LNCAP (cell line): ENCODE measurements at regions not wholly inside any gene's neighbourhood (a gene's known extent, or its start where the extent isn't known, plus 50 kb on each side); places are given as distances from the start of the nearest gene placed in this dataset.

ENCODE experiments used
- CTCF ChIP-seq: fragments of 450-650 bp; IDR thresholded peaks from 2 replicates; pipeline ENCODE4 v1.5.1; 2017; ENCODE audit warnings: mild to moderate bottlenecking

GRCh38 chr3:144816323-144816722 is 844.7 kb downstream of the DIPK2A start:
- no peak for TF ChIP-seq CTCF

- no peak for TF ChIP-seq CTCF
Measured at GRCh38 chr3:144818973-144819372, 847.4 kb downstream of the DIPK2A start.

GRCh38 chr3:144820726-144821125 is 849.1 kb downstream of the DIPK2A start:
- TF ChIP-seq CTCF: no peak

- no peak for TF ChIP-seq CTCF
Measured at GRCh38 chr3:144821583-144821982, 850.0 kb downstream of the DIPK2A start.

GRCh38 chr3:144822671-144823070 is 851.0 kb downstream of the DIPK2A start:
- no peak for TF ChIP-seq CTCF

GRCh38 chr3:144831955-144832716 is 860.5 kb downstream of the DIPK2A start:
- no peak for TF ChIP-seq CTCF

GRCh38 chr3:144839991-144840390 is 868.4 kb downstream of the DIPK2A start:
- TF ChIP-seq CTCF: no peak

GRCh38 chr3:144840866-144841265 is 869.2 kb downstream of the DIPK2A start:
- TF ChIP-seq CTCF: no peak
